GM21825 (cell line): ENCODE measurements at regions not wholly inside any gene's neighbourhood (a gene's known extent, or its start where the extent isn't known, plus 50 kb on each side); places are given as distances from the start of the nearest gene placed in this dataset.

Experiments used
- ATAC-seq: cut with Tn5 transposase; IDR thresholded peaks from one replicate; pipeline ENCODE4 v1.9.1; 2021; ENCODE audit warnings: mild to moderate bottlenecking, moderate library complexity; ENCODE audit not compliant: unreplicated experiment

GRCh38 chr10:71138166-71138830 is 74.1 kb upstream of the UNC5B start:
- ATAC-seq: no peak

DNA sequence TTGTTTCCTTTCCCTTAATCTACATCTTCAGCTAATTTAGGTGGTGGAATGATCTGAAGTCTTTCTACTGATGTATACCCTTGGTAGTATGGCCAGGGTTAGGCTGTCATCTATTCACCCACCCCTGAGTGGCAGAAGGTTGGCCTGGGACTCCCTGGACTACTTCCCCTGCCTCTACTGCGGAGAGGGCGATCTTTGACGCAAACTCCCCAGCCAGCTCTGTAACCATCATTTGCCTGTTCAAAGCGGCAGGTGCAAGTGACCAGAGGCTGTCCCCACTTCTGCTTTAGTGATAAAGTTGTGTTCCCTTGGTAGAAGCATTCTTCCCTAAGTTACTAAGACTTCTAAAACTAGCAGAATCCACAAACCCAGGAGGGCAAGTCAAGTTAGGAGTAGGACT is 70.8 kb upstream of the UNC5B start:
- ATAC-seq: no peak

DNA sequence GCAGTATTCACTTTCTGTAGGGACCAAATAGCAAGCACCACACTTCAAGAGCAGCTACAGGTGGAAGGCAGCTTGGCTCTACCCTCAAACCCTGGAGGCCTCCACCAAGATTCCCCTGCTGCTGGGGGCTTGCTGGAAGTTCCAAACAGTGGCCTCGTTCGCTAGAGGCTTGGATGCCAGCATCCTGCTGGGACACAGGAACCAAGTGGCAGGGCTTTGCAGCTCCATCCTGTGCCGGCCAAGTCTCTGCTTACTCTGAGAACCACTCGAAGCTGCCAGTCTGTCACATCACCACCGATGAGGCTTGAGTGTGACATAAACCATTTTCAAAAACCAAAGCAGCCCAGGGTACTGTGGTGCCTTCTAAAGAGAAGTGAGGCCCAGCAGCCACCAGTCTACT is 69.2 kb upstream of the UNC5B start:
- ATAC-seq: no peak

DNA sequence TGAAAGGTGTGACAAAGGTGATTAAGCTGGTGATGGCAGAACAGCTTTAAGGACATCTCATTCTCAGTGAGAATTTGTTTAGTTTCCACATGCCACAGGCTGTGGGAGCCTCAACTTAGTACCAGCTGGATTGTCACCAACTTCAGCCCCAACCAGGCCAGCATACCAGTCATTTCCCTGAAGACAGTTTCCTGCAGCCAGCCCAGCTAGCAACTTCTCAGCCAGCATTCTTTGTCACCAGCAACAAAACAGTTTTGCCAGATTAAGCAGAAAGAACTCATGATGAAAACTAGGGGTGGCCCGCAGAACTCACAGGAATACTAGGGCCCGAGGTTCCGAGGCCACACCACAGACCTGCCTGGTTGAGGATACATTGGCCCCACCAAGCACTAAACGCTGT is 68.8 kb upstream of the UNC5B start:
- ATAC-seq: no peak

- no peak for ATAC-seq
These were observed 67.5 kb upstream of the UNC5B start for GRCh38 chr10:71144824-71145223.

GRCh38 chr10:71145352-71145945 is 66.9 kb upstream of the UNC5B start:
- no peak for ATAC-seq

- no peak for ATAC-seq
These were observed 61.6 kb upstream of the UNC5B start for GRCh38 chr10:71150796-71151195.

- ATAC-seq: no peak
These were observed 60.3 kb upstream of the UNC5B start for GRCh38 chr10:71152043-71152442.

DNA sequence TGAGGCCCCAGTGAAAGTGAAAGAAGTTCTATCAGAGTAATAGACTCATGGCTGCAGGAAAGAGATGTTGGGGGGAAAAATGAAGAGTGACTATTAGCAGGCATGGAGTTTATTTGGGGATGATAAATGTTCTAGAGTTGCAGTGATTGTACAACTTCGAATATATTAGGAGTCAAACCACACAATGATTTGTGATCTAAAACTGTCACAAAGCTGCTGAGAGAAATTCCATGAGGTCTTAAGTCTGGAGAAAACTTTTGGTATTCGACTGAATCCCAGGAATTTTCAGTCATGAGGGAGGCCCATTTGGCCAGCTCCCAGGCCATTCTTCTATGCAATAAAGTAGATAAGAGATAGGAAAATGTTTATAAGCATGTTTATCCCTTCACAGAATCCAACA is 55.9 kb upstream of the UNC5B start:
- ATAC-seq: no peak

DNA sequence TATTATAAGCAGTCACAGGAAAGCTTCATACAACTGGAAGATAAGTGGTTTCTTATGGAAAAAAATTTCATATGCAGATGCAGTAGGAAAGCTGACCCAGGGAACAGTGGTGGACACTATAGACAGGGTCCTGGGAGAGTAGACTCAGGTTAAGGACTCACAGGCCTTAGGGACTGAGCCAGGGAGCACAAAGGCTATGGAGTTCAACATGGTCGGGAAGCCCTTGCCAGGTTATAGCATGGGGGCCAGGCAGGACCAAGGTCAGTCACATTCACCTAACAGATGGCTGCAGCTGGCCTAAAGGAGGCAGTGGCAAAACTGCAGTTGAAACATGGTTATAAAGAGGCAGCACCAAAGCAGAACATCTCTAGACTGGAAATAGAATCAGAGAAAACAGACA is 54.9 kb upstream of the UNC5B start:
- no peak for ATAC-seq

DNA sequence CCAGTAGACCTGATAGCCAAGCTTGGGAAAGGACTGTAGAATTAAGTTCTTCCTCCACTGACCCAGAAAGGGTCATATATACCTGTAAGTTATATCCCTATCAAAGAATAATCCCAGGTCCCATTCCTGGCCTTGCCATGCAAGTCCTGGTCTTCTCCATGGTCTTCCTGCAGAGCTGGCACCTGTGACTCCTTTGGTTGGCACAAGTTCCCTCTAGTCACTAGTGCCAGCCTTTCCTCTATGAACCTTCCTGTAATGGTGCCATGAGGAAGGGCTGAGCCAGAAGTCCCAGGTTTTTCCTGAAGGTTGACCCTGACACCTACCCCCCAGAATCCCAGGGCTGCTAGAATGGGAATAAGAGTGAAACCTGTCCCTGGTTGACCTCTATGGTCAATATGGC is 54.1 kb upstream of the UNC5B start:
- no peak for ATAC-seq

- no peak for ATAC-seq
These were observed 53.5 kb upstream of the UNC5B start for GRCh38 chr10:71158902-71159301.

DNA sequence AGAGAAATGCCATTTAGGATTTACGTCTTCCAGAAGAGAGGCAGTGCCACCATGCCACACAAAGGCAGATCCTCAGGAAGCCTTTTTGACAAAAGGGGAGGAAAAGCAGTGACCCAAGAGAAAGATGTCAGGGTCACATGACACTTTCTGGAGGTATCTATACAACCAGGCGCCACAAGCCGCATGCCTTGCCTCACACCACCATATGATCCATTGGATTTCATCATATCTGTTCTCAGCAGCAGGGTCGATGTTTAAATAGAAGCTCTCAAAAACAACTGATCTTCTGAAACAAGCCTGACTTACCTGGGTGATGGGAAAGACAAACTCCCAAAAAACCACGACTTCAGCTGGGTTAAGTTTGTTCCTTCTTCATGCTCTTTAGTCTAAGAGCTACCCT is 52.5 kb upstream of the UNC5B start:
- no peak for ATAC-seq

DNA sequence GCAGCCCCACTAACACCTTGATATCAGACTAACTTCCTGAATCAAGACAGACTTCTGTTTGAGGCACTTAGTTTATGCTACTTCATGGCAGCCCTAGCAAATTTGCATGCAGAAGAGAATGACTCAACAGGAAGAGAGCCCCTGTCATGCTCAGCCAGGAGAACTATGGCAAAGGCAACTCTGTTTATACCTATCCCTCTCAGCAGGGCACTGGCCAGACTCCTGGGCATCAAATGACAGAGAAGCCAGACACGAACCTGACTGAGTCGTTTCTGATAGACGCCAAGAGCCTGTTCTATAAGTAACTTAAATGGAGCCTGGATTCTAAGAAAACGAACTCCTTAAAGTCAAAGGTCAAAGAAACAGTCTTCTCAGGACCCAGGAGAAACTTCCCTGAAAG is 50.9 kb upstream of the UNC5B start:
- no peak for ATAC-seq
